Adrenal gland (tissue), 9 donors: ENCODE measurements at regions not wholly inside any gene's neighbourhood (a gene's known extent, or its start where the extent isn't known, plus 50 kb on each side); places are given as distances from the start of the nearest gene placed in this dataset.
A peak's percentile ranks its signal among the peaks of the same experiment; 100 is the strongest.

ENCODE experiments used
- DNase-seq, 7 donors: peaks; one replicate each; pipeline ENCODE4 v3.0.0-alpha.2; 2019 to 2020
- H3K27ac ChIP-seq, 5 donors: fragments of 200-600 bp; sonication (generic) in 4 of 5; 1 replicate in 3 of 5; 2 replicates in 2 of 5; pipeline versions ENCODE4 v1.5.1 to v1.8.0; 2016 to 2020; ENCODE audit warnings: mild to moderate bottlenecking in 1 of 5
- H3K27me3 ChIP-seq: fragments of 200-600 bp; 2 replicates; pipeline ENCODE4 v1.8.0; 2021
- H3K36me3 ChIP-seq, 2 donors: fragments of 200-600 bp; replicated peaks in 1 of 2; 1 replicate in 1 of 2; 2 replicates in 1 of 2; pipeline versions ENCODE4 v1.5.1 to v1.8.0; 2018 to 2022
- H3K4me1 ChIP-seq, 2 donors: fragments of 200-600 bp; replicated peaks in 1 of 2; 1 replicate in 1 of 2; 2 replicates in 1 of 2; pipeline versions ENCODE4 v1.5.1 to v1.8.0; 2018 to 2021
- H3K4me3 ChIP-seq, 4 donors: fragments of 200-600 bp; sonication (generic) in 3 of 4; one replicate each; pipeline ENCODE4 v1.5.1; 2016 to 2018
- H3K9me3 ChIP-seq, 3 donors: fragments of 200-600 bp; sonication (generic) in 1 of 3; replicated peaks in 1 of 3; 1 replicate in 2 of 3; 2 replicates in 1 of 3; pipeline versions ENCODE4 v1.5.1 to v1.8.0; 2016 to 2021
- POLR2A ChIP-seq, 2 donors: fragments of 450-650 bp; IDR thresholded peaks; one replicate each; pipeline ENCODE4 v1.6.1; 2017; ENCODE audit warnings: antibody characterized with exemption in 2 of 2, mild to moderate bottlenecking in 2 of 2, moderate library complexity in 1 of 2
- WGBS, 4 donors: extraction: QIAGEN DNeasy Blood & Tissue Kit in 2 of 4; methylation state at CpG; one replicate each; pipeline versions ENCODE4 v1.1.5 to v1.1.7; 2013 to 2017; 5-methylcytosine and 5-hydroxymethylcytosine counted together
- intact Hi-C, 2 donors: fragments of 100-400 bp; cut with DNase I; formaldehyde crosslinking; loops; one replicate each; pipeline versions ENCODE4 v1.14.1 to v1.15.0; 2022 to 2023
- TF ChIP-seq, protein P1 (sequence below), 6 experiments: fragments of 450-650 bp in 4 of 6; fragments of 200-600 bp in 2 of 6; sonication (generic) in 1 of 6; IDR thresholded peaks; 1 replicate in 5 of 6; 2 replicates in 1 of 6; pipeline versions ENCODE4 v1.5.1 to v1.8.0; 2016 to 2021; ENCODE audit warnings: antibody characterized with exemption in 6 of 6, mild to moderate bottlenecking in 2 of 6, moderate library complexity in 1 of 6
- donor health status: healthy with polysubstance abuse.
- donor health status: Bipolar disorder and iron deficiency.
- donor health status: DM: yes; HTN: yes; CAD: no.
- donor health status: DM: no; HTN: no; CAD: no.
- donor health status: DM: no; HTN: no; CAD: no.

- H3K36me3 ChIP-seq, result no peaks in the 10 kb centered on the region
- no peak for TF ChIP-seq POLR2A (IDR thresholded peaks at IDR 0.05)
- TF ChIP-seq, protein P1, sequence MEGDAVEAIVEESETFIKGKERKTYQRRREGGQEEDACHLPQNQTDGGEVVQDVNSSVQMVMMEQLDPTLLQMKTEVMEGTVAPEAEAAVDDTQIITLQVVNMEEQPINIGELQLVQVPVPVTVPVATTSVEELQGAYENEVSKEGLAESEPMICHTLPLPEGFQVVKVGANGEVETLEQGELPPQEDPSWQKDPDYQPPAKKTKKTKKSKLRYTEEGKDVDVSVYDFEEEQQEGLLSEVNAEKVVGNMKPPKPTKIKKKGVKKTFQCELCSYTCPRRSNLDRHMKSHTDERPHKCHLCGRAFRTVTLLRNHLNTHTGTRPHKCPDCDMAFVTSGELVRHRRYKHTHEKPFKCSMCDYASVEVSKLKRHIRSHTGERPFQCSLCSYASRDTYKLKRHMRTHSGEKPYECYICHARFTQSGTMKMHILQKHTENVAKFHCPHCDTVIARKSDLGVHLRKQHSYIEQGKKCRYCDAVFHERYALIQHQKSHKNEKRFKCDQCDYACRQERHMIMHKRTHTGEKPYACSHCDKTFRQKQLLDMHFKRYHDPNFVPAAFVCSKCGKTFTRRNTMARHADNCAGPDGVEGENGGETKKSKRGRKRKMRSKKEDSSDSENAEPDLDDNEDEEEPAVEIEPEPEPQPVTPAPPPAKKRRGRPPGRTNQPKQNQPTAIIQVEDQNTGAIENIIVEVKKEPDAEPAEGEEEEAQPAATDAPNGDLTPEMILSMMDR (IDR thresholded peaks at IDR 0.05), result no peak
- WGBS, 4 donors, result 88 to 93% (median 92%) methylated on average over 3 of the region's 3 CpGs
- intact Hi-C loops, result no loop called here
- H3K4me3 ChIP-seq, result no peak overlapping the region
- no peaks in the 10 kb centered on the region for H3K9me3 ChIP-seq
- H3K27me3 ChIP-seq, result no peaks in the 10 kb centered on the region
- H3K27ac ChIP-seq, result no peak overlapping the region
- no peak for DNase-seq
- H3K4me1 ChIP-seq, result no peaks in the 10 kb centered on the region
Measured at GRCh38 chr18:49731860-49732311, 81.4 kb downstream of the ACAA2 start.

DNA sequence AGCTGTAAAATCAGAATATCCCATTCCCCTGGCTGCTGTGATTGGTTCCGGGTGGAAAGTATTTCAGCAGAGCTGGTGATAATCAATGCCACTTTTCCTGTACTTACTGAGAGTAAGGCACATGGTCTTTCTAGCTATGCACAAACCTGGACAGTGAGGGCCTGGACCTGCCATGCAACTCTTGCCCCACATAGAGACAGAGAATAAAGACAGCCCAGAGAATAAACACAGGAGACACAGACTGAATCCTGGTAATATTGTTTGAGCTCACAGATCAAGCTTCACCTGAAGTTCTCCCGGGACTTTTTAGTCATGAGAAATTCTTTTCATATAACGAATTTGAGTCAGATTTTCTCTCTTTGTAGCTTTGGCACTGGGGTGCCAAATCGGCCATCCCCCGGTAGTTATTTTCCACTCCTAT lies 81.9 kb downstream of the ACAA2 start:
- intact Hi-C loops, result no loop called here
- Histone ChIP-seq H3K9me3 (no peaks in the 10 kb centered on the region), H3K4me1 (no peaks in the 10 kb centered on the region), H3K27me3 (no peaks in the 10 kb centered on the region), H3K4me3 (no peak overlapping the region), H3K36me3 (no peaks in the 10 kb centered on the region), H3K27ac (no peak overlapping the region)
- TF ChIP-seq POLR2A (IDR thresholded peaks at IDR 0.05), result no peak
- TF ChIP-seq, protein P1 (IDR thresholded peaks at IDR 0.05), result no peak
- DNase-seq, result no peak
- 85 to 93% (median 87%) methylated on average over 5 of the region's 5 CpGs for WGBS, 4 donors

DNA sequence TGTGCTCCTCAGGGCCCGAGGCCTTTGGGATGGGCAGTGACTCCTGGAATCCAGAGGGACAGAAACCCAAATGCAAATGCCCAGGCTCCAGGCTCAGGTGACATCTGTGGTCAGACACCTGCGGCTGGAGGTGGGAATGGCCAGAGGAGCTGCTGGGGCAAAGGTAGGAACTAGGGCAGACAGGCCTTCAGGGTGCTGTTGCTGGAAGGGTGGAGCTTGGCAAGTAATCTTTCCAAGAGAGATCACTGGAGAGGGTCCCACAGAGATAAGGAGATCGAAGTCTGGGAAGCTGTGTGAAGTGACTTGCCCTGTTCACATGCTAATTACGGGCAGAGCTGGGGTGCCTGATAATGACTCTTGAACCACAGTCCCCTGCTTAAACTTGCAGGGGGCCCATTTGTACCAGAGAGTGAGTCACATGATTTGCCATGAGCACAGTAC lies 82.4 kb downstream of the ACAA2 start:
- Histone ChIP-seq H3K9me3 (no peaks in the 10 kb centered on the region), H3K36me3 (no peaks in the 10 kb centered on the region), H3K27me3 (no peaks in the 10 kb centered on the region), H3K27ac (no peak overlapping the region), H3K4me3 (no peak overlapping the region), H3K4me1 (no peaks in the 10 kb centered on the region)
- TF ChIP-seq, protein P1 (IDR thresholded peaks at IDR 0.05), result no peak
- no peak for TF ChIP-seq POLR2A (IDR thresholded peaks at IDR 0.05)
- 80 to 88% (median 83%) methylated on average over 4 of the region's 4 CpGs for WGBS, 4 donors
- no peak for DNase-seq
- intact Hi-C loops, result no loop called here

DNA sequence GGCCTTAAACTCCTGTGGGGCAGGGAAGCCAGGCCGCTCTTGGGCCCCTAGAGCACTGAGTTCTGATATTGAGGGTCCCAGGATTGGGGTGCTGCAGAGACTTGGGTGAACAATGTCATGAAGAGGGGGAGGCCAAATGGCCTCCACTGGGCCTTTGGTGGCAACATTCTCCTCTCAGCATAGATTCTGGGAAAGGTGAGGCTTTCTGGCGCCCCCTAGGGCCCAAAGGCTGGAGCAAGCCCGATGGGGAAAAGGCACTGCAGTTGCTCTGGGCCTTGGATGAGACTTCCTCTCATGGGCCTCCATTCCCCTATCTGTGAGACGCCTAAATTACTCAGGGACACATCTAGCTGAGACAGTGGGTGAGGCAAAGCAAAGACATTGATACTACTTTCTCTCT lies 84.8 kb downstream of the ACAA2 start:
- Histone ChIP-seq H3K9me3 (no peaks in the 10 kb centered on the region), H3K4me1 (no peaks in the 10 kb centered on the region), H3K27me3 (no peaks in the 10 kb centered on the region), H3K36me3 (no peaks in the 10 kb centered on the region), H3K27ac (no peak overlapping the region), H3K4me3 (no peak overlapping the region)
- WGBS, 4 donors, result 52 to 70% (median 59%) methylated on average over 4 of the region's 4 CpGs
- intact Hi-C loops, result no loop called here
- DNase-seq, result peak in 4 of 7 donors; percentile 23 to 42 (median 32)
- TF ChIP-seq, protein P1 (IDR thresholded peaks at IDR 0.05), result peak in 3 of 6 experiments; percentile 20 to 39 (median 30)
- no peak for TF ChIP-seq POLR2A (IDR thresholded peaks at IDR 0.05)
